A673 (cell line): ENCODE measurements at regions not wholly inside any gene's neighbourhood (a gene's known extent, or its start where the extent isn't known, plus 50 kb on each side); places are given as distances from the start of the nearest gene placed in this dataset.

ENCODE experiments used
- CTCF ChIP-seq: fragments of 300-800, 200-600 bp; sonication (generic); conservative IDR thresholded peaks from 2 replicates; pipeline ENCODE4 v1.5.1; 2017; ENCODE audit warnings: low read depth, mild to moderate bottlenecking, antibody characterized with exemption, low read length, moderate library complexity, mixed read lengths
- EZH2 ChIP-seq: fragments of 200-600 bp; sonication (generic); IDR thresholded peaks from 2 replicates; pipeline ENCODE4 v1.6.1; 2017; ENCODE audit warnings: borderline replicate concordance, low read depth, mild to moderate bottlenecking, mixed read lengths, antibody characterized with exemption, low read length; ENCODE audit not compliant: poor library complexity, severe bottlenecking

GRCh38 chr1:238345837-238346236 lies 455.1 kb upstream of the ZP4 start:
- TF ChIP-seq CTCF (no peak), EZH2 (no peak)
